IPS-20b (cell line): ENCODE measurements at regions not wholly inside any gene's neighbourhood (a gene's known extent, or its start where the extent isn't known, plus 50 kb on each side); places are given as distances from the start of the nearest gene placed in this dataset.

ENCODE experiments used
- H3K27ac ChIP-seq: one replicate; pipeline ENCODE4 v1.5.1; 2013; ENCODE audit warnings: low read length
- H3K27me3 ChIP-seq: 2 replicates; pipeline ENCODE4 v1.6.1; 2013; ENCODE audit warnings: mild to moderate bottlenecking, low read length, inconsistent platforms; ENCODE audit not compliant: insufficient read depth
- H3K36me3 ChIP-seq: 2 replicates; pipeline ENCODE4 v1.6.1; 2013; ENCODE audit warnings: low read depth, mild to moderate bottlenecking, inconsistent platforms, low read length, moderate library complexity; ENCODE audit not compliant: insufficient read depth
- H3K4me1 ChIP-seq: 2 replicates; pipeline ENCODE4 v1.6.1; 2013; ENCODE audit warnings: mild to moderate bottlenecking, control low read depth, inconsistent platforms, low read length, moderate library complexity; ENCODE audit not compliant: insufficient read depth
- H3K4me3 ChIP-seq: 2 replicates; pipeline ENCODE4 v1.5.1; 2013; ENCODE audit warnings: mild to moderate bottlenecking, low read length, inconsistent platforms
- H3K9ac ChIP-seq: 2 replicates; pipeline ENCODE4 v1.6.1; 2013; ENCODE audit warnings: low read depth, mild to moderate bottlenecking, inconsistent platforms, low read length, moderate library complexity
- H3K9me3 ChIP-seq: 2 replicates; pipeline ENCODE4 v1.6.1; 2013; ENCODE audit warnings: mild to moderate bottlenecking, low read depth, low read length, inconsistent platforms; ENCODE audit not compliant: insufficient read depth

DNA sequence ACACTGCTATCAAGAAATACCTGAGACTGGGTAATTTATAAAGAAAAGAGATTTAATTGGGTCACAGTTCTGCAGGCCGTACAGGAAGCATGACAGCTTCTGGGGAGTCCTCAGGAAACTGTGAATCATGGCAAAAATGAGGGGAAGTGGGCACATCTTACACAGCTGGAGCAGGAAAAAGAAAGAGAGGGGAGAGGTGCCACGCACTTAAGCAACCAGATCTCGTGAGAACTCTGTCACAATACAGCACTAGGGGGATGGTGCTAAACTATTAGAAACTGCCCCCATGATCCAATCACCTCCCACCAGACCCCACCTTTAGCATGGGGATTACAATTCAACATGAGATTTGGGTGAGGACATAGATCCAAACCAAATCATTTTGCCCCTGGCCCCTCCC, 105.5 kb upstream of the CPLX2 start:
- H3K4me1 ChIP-seq: no peaks in the 10 kb centered on the region
- H3K36me3 ChIP-seq: no peaks in the 10 kb centered on the region
- H3K9ac ChIP-seq: no peak overlapping the region
- H3K27me3 ChIP-seq: no peaks in the 10 kb centered on the region
- H3K9me3 ChIP-seq: peaks cover 15% of the 10 kb centered on the region
- no peak overlapping the region for H3K4me3 ChIP-seq
- H3K27ac ChIP-seq: no peak overlapping the region

DNA sequence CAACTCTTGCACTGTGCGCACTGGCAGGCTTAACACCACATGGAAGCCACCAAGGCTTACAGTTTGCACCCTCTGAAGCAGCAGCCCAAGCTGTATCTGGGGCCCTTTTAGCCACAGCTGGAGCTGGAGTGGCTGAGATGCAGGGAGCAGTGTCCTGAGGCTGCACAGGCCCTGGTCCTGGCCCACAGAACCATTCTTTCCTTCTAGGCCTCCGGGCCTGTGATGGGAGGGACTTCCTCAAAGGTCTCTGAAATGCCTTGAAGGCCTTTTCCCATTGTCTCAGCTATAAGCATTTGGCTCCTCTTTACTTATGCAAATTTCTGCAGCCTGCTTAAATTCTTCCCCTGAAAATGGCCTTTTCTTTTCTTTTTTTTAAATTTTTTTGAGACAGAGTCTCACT, 104.4 kb upstream of the CPLX2 start:
- Histone ChIP-seq H3K27me3 (peaks cover 6% of the 10 kb centered on the region), H3K36me3 (no peaks in the 10 kb centered on the region), H3K4me3 (no peak overlapping the region), H3K4me1 (no peaks in the 10 kb centered on the region), H3K9me3 (peaks cover 11% of the 10 kb centered on the region; the same call in 1 of the 2 replicates), H3K27ac (no peak overlapping the region), H3K9ac (no peak overlapping the region)

DNA sequence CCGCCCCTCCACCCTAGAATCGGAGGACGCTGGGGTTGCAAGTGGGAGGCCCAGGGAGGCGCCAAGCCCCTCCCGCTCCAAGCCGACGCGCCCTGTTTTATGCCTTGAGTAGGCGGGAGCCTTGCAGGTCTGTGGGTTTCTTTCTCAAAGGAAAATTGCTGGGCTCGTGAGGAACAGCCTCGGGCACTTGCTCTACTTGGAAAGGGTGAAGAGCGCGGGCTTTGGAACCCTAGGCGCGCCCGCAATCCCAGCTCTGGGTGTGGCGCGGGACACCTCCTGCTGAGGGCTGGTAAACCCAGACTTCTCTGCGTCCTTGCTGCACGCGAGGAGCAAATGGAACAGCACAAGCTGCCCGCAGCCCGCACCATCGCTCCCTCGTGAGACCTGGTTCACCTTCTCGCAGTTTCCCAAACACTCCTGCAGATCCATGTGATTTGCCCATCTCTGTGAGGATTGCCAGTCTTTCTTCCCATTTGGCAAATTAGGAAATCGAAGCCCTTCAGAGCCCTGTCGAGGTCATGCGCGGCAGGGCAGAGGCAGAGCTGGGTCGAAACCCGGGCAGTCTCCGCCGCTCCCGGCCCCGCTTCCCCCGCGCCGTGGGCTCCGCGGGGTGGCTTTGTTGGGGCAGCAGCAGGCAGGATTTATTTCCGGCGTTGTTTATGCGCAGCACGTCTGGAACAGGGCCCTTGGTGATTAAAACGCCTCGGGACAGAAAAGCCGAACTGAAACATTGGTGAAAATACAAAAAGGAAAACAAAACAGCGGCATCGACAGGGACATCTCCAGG, 98.4 kb upstream of the CPLX2 start:
- H3K9me3 ChIP-seq: no peaks in the 10 kb centered on the region
- peaks cover 4% of the 10 kb centered on the region; the same call in 1 of the 2 replicates for H3K4me1 ChIP-seq
- peak overlapping the region; percentile 64 for H3K4me3 ChIP-seq
- no peaks in the 10 kb centered on the region for H3K36me3 ChIP-seq
- H3K27ac ChIP-seq: no peak overlapping the region
- peaks cover 37% of the 10 kb centered on the region for H3K27me3 ChIP-seq
- peak overlapping the region; percentile 44; the same call in 1 of the 2 replicates for H3K9ac ChIP-seq

DNA sequence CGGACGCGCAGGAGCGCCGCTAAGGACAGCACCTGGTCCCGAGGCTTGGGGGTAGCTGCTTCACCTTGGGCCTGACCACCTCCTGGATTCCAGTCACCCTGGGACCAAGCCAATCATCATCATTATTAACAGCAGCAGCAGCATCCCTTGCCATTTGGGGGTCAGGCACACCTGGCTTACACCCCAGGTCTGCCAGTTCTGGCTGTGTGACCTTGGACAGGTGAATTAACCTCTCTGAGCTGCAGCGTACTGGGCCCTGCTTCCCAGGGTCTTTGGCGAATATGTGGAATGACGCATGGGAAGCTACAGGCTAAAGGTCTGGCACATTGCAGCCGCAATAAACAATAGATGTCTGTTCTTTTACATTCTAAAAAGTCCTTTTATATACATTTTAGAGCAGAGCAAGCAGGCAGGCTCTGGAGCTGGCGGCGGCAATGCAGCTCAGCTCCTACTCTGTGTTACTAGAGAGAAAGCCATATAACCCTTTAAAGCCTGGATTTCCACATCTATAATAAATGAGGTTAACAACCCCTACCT, 97.8 kb upstream of the CPLX2 start:
- Histone ChIP-seq H3K4me1 (peaks cover 4% of the 10 kb centered on the region; the same call in 1 of the 2 replicates), H3K27ac (no peak overlapping the region), H3K4me3 (peak overlapping the region; percentile 64), H3K9me3 (no peaks in the 10 kb centered on the region), H3K27me3 (peaks cover 37% of the 10 kb centered on the region), H3K9ac (peak overlapping the region; percentile 44; the same call in 1 of the 2 replicates), H3K36me3 (no peaks in the 10 kb centered on the region)

DNA sequence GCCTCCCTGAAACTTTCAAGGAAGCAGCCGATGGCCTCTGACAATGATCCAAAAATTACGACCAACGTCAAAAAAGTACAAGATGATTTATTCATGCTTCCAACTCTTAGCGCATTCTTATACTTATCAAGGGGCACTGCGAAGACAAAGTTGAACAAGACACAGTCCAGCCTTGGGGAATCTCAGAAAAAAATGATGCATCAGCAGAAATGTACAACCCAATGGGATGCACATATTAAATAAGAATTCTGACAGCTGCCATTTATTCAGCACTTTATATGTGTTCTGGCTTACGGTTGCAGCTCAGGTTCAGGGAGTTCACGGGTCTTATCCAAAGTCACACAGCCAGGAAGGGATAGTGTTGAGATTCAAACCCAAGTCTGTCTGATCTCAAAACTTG, 96.0 kb upstream of the CPLX2 start:
- Histone ChIP-seq H3K4me3 (no peak overlapping the region), H3K36me3 (no peaks in the 10 kb centered on the region), H3K4me1 (peaks cover 4% of the 10 kb centered on the region; the same call in 1 of the 2 replicates), H3K27me3 (peaks cover 37% of the 10 kb centered on the region), H3K9me3 (no peaks in the 10 kb centered on the region), H3K27ac (no peak overlapping the region), H3K9ac (no peak overlapping the region)

DNA sequence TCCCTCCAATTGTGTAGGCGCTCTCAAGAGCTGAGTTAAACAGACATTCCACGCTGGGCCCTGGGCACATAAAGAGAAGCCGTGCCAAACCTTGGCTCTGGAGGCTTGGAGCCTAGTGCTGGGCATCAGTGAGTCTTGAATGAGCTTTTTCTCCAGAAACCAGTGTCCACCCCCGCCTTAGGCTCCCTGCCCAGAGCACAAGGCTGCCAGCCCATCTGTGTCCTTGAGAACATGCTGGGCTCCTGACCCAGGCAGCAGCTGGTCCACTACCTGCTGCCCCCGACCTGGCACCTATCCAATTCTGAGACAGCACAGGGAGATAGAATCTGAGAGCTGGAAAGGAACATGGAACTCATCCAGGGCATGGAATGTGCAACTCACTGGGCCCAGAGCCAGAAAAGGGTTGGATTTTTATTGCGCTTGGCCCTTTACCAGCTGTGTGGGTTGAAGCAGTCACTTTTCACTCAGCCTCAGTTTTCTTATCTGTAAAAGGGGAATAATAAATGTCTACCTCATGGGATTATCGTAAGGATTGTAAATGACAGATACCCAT, 92.4 kb upstream of the CPLX2 start:
- Histone ChIP-seq H3K4me1 (no peaks in the 10 kb centered on the region), H3K27ac (no peak overlapping the region), H3K9ac (no peak overlapping the region), H3K4me3 (no peak overlapping the region), H3K27me3 (peaks cover 10% of the 10 kb centered on the region), H3K9me3 (no peaks in the 10 kb centered on the region), H3K36me3 (no peaks in the 10 kb centered on the region)

DNA sequence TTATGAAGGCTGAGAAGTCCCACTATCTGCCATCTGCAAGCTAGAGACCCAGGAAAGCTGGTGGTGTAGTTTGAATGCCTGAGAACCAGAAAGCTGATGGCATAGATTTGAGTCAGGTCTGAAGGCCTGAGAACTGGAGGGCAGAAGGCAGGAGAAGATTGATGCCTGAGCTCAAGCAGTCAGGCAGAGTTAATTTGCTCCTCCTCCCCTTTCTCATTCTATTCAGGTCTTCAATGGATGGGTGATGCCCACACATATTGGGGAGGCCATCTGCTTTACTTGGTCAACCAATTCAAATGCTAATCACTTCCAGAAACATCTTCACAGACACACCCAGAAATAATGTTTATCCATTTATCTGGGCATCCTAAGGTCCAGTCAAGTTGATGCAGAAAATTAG, 87.6 kb upstream of the CPLX2 start:
- H3K4me3 ChIP-seq: no peak overlapping the region
- H3K27ac ChIP-seq: no peak overlapping the region
- H3K27me3 ChIP-seq: peaks cover 8% of the 10 kb centered on the region; the same call in 1 of the 2 replicates
- H3K36me3 ChIP-seq: no peaks in the 10 kb centered on the region
- H3K9me3 ChIP-seq: no peaks in the 10 kb centered on the region
- no peaks in the 10 kb centered on the region for H3K4me1 ChIP-seq
- no peak overlapping the region for H3K9ac ChIP-seq

DNA sequence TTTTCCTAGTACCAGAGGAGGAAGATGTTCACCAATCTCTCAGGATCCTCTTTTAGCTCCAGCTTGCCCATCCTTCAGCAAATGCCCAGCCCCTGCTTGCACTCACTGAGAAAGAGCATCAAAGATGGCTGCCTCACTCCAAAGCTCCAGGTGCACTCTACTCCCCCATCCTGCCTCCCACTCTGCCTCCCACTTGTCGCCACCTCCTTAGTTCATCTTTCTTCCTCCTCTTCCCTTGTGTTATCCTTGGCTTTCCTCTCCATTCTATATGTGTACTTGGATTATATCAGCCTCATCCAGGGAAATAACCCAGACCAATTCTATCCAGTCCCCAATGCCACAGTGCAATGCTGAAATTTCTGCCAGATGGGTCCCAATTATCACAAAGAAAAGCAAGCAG, 87.1 kb upstream of the CPLX2 start:
- Histone ChIP-seq H3K4me1 (no peaks in the 10 kb centered on the region), H3K36me3 (no peaks in the 10 kb centered on the region), H3K27me3 (peaks cover 8% of the 10 kb centered on the region; the same call in 1 of the 2 replicates), H3K9ac (no peak overlapping the region), H3K9me3 (no peaks in the 10 kb centered on the region), H3K27ac (no peak overlapping the region), H3K4me3 (no peak overlapping the region)

DNA sequence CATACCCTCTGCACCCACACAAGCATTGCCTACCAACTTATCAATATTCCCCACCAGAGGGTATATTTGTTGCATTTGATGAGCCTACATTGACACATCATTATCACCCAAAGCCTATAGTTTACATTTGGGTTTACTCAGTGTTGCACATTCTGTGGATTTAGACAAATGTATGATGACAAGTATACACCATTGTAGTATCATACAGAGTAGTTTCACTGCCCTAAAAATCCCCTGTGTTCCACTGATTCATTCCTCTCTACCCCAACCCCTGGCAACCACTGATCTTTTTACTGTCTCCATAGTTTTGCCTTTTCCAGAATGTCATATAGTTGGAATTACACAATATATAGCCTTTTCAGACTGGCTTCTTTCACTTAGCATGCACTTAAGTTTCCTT, 85.7 kb upstream of the CPLX2 start:
- H3K9ac ChIP-seq: no peak overlapping the region
- H3K4me3 ChIP-seq: no peak overlapping the region
- peaks cover 8% of the 10 kb centered on the region; the same call in 1 of the 2 replicates for H3K27me3 ChIP-seq
- H3K27ac ChIP-seq: no peak overlapping the region
- no peaks in the 10 kb centered on the region for H3K9me3 ChIP-seq
- no peaks in the 10 kb centered on the region for H3K4me1 ChIP-seq
- no peaks in the 10 kb centered on the region for H3K36me3 ChIP-seq

DNA sequence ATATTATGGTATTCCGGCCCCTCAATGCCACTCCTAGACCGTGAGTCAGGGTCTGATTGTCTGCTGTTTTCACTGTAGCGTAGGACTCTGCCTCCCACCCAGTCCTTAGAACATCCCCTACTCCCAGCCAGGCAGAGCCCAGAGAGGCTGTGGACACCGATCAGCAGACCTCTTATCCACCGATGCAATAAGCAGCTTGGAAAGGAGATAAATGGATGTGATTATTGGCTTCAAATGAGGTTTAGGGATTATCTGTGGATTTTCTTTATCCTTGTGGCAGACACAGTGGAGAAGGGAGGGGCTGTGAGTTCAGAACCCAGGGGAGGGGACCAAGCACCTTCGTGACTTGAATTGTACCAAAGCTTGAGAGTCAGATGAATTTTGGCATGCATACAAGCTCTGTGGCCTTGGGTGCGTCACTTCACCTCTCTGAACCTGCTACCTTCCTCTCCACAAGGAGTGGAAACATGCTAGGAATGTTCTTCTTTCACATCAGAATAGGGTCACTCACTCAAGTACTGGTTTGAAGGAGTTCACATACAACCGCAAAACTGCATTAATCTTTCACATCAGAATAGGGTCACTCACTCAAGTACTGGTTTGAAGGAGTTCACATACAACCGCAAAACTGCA, 83.1 kb upstream of the CPLX2 start:
- Histone ChIP-seq H3K36me3 (no peaks in the 10 kb centered on the region), H3K4me1 (no peaks in the 10 kb centered on the region), H3K27me3 (peaks cover 13% of the 10 kb centered on the region; the same call in 1 of the 2 replicates), H3K9ac (no peak overlapping the region), H3K9me3 (no peaks in the 10 kb centered on the region), H3K27ac (no peak overlapping the region), H3K4me3 (no peak overlapping the region)

DNA sequence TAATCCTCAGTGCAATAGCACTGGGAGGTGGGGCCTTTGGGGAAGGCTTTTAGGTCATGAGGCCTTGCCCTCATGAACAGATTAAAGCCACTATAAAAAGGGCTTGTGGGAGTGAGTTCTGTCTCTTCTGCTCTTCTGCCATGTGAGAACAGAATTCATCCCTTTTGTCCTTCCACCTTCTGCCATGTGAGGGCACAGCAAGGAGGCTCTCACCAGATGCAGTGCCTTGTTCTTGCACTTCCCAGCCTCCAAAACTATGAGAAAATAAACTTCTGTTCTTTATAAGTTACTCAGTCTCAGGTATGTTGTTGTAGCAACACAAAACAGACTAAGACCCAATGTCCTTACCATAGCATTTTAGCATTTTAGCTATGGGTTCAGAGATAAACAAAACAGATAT, 81.7 kb upstream of the CPLX2 start:
- Histone ChIP-seq H3K9me3 (no peaks in the 10 kb centered on the region), H3K27ac (no peak overlapping the region), H3K36me3 (no peaks in the 10 kb centered on the region), H3K9ac (no peak overlapping the region), H3K4me3 (no peak overlapping the region), H3K27me3 (peaks cover 26% of the 10 kb centered on the region), H3K4me1 (no peaks in the 10 kb centered on the region)
